Stimulated activated CD8-positive, alpha-beta memory T cell treated with anti-CD3 and anti-CD28 coated beads, Interleukin-12 subunit alpha, Interleukin-12 subunit beta, amount 100 ng/mL, for 4 hours (primary cell): ENCODE measurements at regions not wholly inside any gene's neighbourhood (a gene's known extent, or its start where the extent isn't known, plus 50 kb on each side); places are given as distances from the start of the nearest gene placed in this dataset.

Experiments
- DNase-seq: peaks from one replicate; pipeline ENCODE4 v3.0.0-alpha.2; 2020; ENCODE audit warnings: low read depth

DNA sequence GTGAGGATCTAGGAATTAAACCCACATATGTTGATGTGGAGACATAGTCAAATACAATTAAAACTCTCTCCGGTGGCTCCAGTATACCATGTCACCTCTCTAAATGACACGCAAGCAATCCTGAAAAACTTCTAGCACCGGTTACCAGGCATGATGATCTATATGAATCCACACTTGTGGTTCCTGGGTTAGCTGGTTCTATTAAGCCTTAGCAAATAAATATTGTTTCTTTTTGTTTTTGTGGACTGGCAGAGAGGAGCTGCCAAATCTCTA, 104.8 kb downstream of the SEC61B start:
- no peak for DNase-seq

DNA sequence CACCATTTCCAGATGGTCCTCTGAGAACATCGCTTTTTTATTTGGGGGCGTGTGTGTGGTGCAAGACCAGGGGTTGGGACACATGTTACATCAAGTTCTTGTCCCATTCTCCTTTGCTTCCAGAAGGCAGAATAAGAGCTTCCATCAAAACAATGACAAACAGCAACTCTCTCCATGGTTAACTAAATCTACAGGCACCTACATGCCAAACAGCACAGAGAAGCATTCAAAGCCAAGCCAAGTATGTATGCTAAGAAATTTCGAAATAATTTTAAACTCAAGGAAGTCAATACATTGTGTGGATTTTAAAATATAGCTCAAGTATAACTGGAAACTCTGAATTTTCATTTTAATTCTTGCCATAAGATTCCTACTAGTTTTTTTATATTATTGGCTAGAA, 105.6 kb downstream of the SEC61B start:
- no peak for DNase-seq

DNA sequence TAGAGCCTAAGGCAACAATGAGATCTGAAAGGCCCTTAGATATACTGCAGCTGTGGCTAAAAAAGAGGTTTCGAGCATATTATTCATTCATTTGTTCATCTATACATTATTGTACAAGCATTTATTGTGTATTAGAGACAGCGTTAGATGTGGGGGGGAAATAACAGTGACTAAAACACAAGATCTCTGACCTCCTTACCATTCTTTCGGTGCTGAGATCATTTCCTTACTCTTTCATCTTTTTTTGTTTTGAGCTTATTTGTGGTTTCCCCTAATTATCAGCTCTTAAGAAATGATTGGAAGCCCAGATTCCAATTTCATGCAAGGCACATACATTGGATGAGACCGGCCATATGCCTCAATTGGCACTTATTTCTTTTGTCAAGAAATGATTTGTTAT, 113.2 kb downstream of the SEC61B start:
- DNase-seq = no peak

DNA sequence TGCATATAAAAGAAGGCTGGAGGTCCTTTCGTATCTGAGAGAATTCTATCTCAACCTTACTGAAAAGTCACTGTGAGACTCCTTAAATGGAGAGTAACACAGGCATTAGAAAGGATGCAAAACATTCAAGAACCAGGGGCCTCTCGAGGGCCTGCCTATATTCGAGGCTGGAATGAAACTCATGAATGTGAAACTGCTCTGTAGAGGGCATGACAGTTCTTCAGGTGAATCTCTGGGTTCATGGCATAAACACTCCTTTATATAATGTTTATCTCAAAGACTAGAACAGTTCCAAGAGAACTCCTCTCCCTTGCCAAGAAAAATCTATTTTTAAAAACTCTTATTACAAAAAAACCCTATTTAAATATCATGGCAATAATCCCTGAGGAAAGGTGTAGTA, 113.9 kb downstream of the SEC61B start:
- no peak for DNase-seq

DNA sequence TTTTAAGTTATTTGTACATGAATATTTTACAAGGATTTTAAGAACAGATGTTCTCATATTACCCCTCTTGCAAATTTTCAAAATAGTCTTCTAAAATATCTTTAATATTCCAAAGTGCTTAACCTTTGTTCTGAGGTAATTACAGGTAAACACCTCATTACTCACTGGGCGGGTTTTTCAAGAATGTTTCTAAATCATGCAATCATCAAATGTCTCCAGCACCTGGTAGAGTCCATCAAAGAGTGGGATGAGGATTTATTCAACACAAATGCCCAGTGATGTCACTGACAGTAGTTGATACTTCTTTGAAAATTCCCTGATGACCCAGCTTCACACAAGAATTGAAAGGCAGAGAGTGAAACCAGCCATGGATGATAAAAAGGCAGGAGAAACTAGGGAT, 114.4 kb downstream of the SEC61B start:
- DNase-seq = no peak

DNA sequence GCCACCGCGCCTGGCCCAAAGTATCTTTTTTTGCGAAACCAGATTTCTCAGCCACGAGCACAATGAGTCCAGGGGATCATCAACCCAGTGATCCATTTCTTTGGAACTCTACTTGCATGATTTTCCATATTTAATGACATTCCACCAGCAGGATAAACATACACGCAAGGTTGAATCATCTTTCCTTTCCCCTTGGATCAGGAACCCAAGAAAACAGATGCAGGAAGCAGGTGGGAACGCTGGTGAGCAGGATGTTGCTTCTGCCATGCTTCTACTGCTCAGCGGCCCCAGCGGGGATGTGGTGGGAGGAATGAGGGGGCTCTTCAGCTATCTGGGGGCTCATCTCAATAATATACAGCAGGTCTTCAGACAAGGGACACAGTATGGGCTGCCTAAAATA, 118.2 kb downstream of the SEC61B start:
- DNase-seq = no peak

DNA sequence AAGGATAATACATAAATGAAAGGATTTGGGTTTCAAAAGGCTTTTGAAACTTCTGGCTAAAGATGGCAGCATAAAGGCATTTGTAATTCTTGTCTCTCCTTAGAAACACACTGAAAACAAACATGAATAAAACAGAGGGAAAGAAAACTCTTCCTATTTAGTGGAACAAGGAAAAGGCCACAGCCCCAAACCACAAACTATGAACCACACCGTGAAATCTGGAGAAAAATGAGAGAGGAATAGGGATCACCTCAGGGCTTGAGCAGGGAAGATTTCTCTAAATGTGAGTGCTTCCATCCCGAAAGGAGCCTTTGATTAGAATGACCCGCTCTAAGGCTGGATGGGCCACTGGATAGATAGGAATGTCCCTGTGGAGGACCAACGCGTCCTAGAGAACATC, 119.6 kb downstream of the SEC61B start:
- DNase-seq = no peak

DNA sequence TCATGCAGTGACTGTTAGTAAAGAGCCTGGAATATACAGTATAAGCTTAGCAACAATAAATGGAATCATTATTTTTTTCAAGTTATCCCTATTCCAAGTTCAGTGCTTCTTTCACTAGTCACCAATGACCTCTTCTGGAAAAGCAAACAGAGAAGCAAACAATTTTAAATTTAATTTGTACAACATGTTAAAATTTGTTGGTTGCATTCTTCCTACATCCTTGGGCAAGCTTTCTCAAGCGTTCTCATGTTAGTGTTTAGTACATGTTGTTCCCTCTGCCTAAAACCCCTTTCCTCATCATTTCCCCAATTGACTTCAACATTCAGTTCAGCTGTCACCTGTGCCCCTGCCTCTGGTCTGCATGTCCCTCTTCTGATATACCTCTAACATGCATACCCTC, 123.4 kb downstream of the SEC61B start:
- no peak for DNase-seq

DNA sequence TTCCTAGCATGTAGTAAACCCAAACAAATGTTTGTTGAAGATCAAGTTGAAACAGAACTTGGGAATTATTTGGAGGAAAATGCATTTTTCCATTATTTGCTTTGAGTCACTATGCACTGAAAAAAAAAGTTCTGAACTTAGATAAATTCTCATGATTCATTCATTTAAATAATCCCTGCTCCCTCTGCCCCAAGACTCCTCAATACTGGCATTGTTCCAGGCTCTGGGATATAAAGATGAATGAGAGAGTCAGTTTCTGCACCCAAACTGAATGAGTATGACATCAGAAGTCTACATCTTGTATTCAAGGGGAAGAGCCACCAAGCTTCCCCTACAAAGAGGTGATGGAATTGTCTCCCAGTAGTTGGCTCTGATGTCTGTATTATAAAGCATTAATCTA, 123.9 kb downstream of the SEC61B start:
- no peak for DNase-seq

DNA sequence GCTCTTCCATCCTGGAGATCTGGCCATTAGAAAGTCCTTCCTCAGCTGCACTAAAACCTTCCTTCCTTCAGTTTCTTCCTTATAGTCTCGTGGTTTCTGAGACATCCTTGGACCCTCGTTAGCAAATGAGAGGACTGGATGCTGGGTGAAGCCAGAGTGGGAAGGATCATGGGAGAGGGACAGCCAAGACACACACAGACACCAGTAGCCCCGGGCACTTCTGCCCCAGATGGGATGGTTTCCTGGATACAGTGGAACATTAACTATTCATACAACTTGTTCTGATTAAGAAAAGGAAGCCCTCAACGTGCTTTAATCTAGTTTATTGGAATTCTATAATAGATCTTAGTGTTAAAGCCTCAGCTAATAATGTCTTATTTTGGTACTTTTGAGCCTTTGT, 125.5 kb downstream of the SEC61B start:
- no peak for DNase-seq

DNA sequence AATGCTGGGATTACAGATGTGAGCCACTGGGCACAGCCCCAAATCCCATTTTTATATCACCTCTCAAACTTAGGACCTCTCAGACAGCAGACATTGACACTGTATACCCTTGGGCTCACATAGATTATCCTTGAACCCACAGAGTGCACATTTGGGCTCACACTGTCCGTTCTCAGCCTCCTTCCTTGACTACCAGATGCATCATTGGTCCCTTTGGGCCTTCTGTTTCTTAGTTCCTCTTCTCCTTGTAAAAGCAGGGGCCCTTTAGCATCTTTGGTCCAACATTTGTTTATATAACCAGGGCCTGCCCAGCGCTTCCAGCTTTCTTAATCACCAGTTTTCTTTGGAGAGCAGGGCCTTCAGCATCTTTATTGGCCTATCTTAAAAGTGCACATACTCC, 126.2 kb downstream of the SEC61B start:
- DNase-seq = no peak

DNA sequence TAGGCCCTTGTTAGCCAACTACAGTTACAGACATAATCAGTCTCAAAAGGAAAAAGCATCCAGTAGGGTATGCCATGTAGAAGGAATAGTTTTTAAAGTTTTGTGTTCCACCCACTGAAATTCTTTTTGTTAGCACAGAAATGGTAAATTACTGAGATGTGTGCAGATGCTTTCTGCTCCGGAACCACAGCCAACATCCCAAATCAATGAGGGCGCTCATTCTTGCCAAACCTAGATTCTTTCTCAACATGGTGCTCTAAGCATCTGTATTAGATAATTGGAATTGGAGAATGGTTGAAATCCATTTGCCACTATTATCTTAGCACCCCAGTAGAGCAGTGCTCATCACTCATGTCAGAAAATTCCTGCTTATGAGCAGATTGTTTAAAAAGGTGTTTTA, 127.8 kb downstream of the SEC61B start:
- DNase-seq = no peak

DNA sequence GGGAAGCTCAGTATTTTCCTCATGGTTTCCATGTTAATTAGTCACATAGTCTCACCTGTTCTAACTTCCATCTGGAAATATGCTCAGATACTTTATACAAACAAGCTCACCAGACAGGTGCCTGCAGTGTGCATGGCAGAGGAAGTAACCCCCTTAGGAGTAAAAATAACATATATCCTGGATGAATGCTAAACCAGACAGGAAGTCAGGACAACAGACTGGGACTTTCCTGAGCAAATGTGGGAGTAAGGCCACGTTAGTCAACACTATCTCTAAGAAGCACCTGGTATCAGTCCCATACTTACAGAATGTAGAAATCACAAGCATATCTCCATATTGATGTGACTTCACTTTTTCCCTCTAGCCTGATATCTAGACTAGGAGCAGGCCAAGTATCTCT, 128.4 kb downstream of the SEC61B start:
- DNase-seq = no peak

DNA sequence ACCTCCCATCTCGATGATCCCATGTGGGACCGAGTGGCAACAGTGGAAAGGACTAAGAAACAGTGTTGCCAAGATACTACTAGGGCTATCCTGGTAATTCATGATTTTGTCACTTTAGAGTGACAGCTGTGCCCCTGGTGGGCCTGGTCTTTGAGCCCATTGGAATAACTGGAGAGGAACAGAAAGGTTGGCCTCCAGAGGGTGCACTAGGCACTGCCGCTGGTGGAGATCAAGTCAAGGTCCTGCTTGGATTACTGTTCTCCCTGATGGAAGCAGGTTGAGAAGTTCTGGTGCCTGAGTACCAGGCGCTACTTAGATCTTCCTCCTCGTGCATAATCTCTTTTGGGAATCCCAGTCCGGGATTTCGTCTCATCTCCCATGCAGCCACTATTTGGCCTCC, 129.6 kb downstream of the SEC61B start:
- DNase-seq = no peak

DNA sequence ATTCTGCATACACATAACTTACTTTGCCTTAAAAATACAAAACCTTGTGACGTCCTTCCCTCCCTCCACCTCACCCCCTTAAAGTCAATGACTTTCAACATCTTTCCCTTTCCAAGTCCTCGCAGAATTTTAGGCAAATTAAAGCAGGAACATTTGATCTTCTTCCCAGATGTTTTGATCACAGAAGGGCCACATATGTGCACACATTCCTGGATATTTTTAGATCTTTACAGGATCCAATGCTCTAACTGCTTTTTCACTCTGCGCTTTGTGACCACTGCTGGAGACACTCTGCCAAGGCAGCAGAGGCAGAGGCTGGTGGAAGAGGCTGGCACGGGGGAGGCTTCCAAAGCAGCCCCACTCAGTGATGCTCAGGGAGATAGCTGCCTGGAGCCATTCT, 130.7 kb downstream of the SEC61B start:
- DNase-seq = no peak

DNA sequence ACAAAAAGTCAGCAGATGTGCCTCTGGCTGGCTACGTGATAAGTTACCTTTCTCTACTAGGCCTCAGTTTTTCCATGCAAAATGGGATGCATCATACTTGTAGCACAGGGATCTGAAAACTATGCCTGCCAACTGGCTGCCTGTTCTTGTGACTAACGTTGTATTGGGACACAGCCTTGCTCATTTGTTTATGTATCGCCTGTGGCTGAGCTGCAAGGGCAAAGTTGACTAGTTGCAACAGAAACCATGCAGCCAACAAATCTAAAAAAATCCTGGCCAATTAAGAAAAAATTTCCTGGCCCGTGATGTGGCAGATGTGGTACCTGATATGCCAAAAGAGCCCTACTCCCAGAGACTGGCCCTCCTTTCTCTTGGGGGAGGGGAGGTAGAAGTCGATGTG, 131.3 kb downstream of the SEC61B start:
- no peak for DNase-seq

DNA sequence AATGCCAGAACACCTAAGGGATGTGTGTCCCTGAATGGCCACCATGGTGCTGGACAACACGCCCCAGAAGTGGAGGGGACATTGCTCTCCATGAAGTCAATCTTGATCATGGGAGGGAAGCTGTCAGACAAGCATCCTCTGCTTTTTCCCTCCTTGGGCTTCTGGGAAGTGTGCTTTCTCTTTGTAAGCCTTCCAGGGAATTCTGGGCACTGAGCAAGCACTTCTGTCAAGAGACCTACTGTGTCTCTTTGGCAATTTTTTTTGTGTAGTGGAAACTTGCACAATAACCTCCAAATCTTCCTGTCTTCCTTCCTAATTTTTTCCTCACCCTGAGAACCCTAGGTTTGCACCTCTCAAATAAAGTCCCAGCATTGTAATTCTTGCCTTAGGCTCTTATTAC, 132.0 kb downstream of the SEC61B start:
- no peak for DNase-seq

DNA sequence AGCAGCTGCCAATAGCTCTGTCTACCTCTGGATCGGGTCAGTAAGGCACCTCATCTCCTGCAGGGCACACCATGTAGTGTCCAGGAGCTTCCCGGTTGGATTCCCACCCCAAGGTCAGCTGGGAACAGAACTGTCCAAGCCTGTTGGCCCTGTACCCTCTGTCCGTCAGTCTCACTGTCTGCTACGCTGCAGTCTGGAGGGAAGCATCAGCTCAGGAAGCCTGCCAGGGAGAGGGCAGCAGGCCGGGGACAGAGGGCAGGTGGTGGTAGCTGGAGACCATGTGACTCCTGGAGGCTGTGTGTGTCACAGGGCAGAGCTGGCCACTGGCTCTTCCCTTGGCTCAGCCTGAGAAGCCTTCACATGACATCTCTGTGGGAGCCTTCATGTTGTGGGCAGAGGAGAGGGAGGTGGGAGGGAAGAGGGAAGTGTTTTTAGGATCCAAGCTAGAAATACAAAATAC, 134.5 kb downstream of the SEC61B start:
- no peak for DNase-seq

DNA sequence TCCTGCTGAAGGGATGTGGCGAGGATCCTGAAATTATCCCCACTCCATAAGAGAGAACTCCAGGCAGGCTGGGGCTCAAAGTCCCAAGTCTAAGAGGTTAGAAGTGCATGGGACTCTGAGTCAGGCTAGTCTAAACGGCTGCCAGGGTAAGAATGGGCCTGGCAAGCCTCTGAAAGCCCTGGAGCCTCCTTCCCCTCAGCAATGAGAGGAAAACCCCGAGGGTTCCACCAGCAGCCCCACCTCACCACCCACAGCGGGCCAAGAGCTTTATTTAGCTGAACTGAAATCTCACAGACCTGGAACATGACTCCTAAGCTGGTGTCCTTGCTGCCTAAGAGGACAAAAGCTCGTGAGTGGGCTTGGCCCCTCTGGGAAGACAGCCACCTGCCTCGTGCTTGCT, 135.5 kb downstream of the SEC61B start:
- DNase-seq = no peak

DNA sequence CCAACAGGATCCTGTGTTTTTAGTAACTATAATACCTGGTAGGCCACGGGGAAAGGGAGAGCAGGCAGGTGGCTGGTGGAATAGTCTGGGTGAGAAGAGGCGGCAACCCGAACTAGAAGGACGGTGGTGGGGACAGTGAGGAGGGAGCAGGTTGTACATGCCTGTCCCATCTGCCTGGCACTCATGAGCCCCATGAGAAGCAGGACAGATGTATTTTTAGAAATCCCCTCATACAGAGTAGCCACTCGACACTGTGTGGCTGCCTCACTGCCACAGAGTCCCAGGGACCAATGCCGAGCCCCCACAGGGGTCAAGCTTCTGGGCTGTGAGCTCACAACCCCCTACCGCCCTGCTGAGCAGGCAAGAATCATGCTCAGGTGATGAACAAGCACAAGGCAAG, 136.6 kb downstream of the SEC61B start:
- DNase-seq = no peak

DNA sequence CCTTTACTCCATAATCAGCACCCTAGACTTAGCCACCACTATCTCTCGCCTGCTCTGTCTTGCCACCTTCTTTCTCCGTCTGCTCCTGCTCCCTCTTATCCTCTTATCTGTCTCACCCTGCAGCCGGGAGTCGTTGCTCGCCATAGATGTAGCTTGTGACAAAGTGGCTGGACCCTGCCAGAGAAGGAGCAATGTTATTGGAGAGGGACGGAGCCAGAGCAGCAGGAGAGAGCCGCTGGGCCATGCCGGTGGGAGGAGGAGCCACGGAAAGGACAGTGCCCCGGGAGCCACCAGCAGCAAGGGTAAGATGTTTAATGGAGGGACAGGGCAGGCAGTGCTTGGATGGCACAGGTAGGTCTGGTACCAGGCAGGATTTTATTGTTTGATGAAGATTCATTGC, 137.3 kb downstream of the SEC61B start:
- no peak for DNase-seq

DNA sequence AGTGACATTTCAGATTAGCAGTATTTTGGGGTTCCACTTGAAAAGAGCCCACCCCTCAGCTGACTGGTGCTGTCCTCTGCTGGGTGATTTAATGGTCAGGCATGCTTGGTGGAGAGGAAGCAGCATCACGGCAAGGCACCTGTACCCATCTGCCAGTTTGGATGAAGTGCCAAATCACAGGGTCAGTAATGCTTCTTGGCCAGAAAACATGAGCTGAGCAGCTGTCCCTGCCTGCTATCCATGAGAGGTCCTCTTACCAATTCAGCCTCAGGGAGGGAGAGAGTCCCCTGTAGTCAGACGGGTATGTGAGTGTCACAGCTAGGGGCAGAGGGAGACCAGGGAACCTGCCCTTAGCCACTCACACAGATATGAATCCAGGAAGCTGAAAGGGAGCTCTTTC, 137.9 kb downstream of the SEC61B start:
- DNase-seq = no peak

DNA sequence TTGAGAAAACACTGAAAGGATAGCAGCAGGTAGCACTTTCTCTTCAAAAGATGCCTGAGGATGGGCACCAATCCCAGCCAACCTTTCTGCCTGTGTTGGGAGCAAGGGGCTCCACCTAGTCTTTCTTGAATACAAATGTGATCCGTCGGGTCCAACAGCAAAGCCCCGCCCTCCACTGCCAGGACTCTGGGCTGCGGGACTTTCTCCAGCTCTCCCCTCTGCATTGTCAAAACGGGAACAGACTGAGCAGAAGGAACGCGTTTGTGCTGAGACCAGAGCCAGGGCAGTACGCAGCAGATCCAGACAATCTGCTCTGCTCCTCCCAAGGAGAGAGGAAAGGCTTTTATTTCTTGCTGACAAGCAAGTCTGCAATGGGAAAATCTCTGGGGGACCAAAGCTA, 139.7 kb downstream of the SEC61B start:
- no peak for DNase-seq

DNA sequence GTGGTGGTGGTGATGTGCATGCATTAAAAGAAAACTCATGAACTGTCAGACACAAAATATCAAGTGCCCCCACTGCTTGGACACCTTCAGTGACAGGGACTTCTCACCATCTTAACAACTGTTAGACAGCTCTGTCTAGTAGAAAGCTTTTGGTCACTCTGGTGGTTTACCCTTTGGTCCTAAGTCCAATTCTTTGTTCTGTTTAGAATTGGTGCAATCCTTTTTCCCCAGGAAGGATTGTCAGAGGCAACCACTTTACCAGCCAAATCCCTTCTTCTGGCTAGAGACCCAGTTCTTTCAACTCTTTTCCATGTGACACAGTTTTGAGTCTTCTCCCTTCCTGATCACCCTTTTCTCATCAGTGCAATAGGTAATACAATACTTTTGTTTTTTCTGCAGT, 140.2 kb downstream of the SEC61B start:
- DNase-seq = no peak

DNA sequence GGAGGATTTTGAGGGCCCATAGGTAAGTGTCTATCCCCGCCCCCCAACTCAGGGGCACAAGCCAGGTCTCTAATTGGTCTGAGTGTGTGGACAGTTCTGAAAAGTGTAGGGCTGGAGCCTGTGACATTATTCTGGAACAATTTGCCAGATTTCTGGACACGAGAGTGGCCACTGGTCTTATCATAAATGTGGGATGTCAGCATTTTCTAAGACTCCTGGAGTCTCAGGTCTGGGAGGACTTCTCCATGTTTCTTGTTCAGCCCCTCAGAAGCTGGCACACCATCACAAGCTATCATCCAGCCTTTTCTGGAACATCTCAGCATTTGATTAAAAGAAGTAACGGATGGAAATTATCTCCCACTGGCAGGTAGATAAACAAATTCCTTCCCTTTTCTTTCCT, 141.4 kb downstream of the SEC61B start:
- DNase-seq = no peak
